PC-3 (cell line): ENCODE measurements at regions not wholly inside any gene's neighbourhood (a gene's known extent, or its start where the extent isn't known, plus 50 kb on each side); places are given as distances from the start of the nearest gene placed in this dataset.

Experiments used
- ATAC-seq: fragments of 200-7000 bp; cut with Tn5 transposase; 2 replicates; pipeline ENCODE4 v1.9.1; 2020; ENCODE audit warnings: mild to moderate bottlenecking, moderate library complexity
- BruUV-seq: library from RNA; stranded (reverse); fragments of 400-500 nt; replicated peaks from 2 replicates; lab custom pipeline; 2021; lab: Mats Ljungman, UMichigan
- CTCF ChIA-PET: fragments of 300-600 bp; sonication (Branson Sonifier 250); formaldehyde crosslinking; loops from one replicate; lab custom pipeline; 2022; ENCODE audit warnings: antibody characterized with exemption; lab: Charles Lee
- POLR2A ChIA-PET: fragments of 300-600 bp; sonication (Branson Sonifier 250); formaldehyde crosslinking; loops from one replicate; lab custom pipeline; 2022; ENCODE audit warnings: antibody characterized with exemption; ENCODE audit not compliant: unreplicated experiment; lab: Charles Lee
- DNase-seq: peaks from one replicate; pipeline ENCODE4 v3.0.0-alpha.2; 2015
- H2AFZ ChIP-seq: fragments of 300-600 bp; sonication (generic); 2 replicates; pipeline ENCODE4 v1.6.0; 2016; ENCODE audit warnings: antibody characterized with exemption, low read length
- H3F3A ChIP-seq: fragments of 300-600 bp; sonication (generic); one replicate; pipeline ENCODE4 v1.6.0; 2017; ENCODE audit warnings: antibody characterized with exemption, low read length, control low read depth, mild to moderate bottlenecking; ENCODE audit not compliant: unreplicated experiment
- H3K27ac ChIP-seq: fragments of 300-600 bp; sonication (generic); 2 replicates; pipeline ENCODE4 v1.5.1; 2016; ENCODE audit warnings: mild to moderate bottlenecking, low read length
- H3K27me3 ChIP-seq: fragments of 300-600 bp; sonication (generic); 2 replicates; pipeline ENCODE4 v1.6.1; 2016; ENCODE audit warnings: low read length, mixed read lengths
- H3K36me3 ChIP-seq: fragments of 300-600 bp; sonication (generic); 2 replicates; pipeline ENCODE4 v1.6.1; 2016; ENCODE audit warnings: low read depth, mixed run types, low read length, mixed read lengths
- H3K4me1 ChIP-seq: fragments of 300-600 bp; sonication (generic); 2 replicates; pipeline ENCODE4 v1.5.1; 2016; ENCODE audit warnings: low read length; ENCODE audit not compliant: insufficient read depth
- H3K4me2 ChIP-seq: fragments of 300-600 bp; sonication (generic); 2 replicates; pipeline ENCODE4 v1.6.0; 2016; ENCODE audit warnings: low read length
- H3K4me3 ChIP-seq: fragments of 300-600 bp; sonication (generic); 2 replicates; pipeline ENCODE4 v1.5.1; 2016; ENCODE audit warnings: mild to moderate bottlenecking, low read length, mixed read lengths
- H3K79me2 ChIP-seq: fragments of 300-600 bp; sonication (generic); 2 replicates; pipeline ENCODE4 v1.6.1; 2017; ENCODE audit warnings: low read length, mixed read lengths
- H3K9ac ChIP-seq: fragments of 300-600 bp; sonication (generic); 2 replicates; pipeline ENCODE4 v1.6.0; 2016; ENCODE audit warnings: mild to moderate bottlenecking, low read length
- H3K9me2 ChIP-seq: fragments of 300-600 bp; sonication (generic); replicated peaks from 2 replicates; pipeline ENCODE4 v1.6.1; 2016; ENCODE audit warnings: mixed run types, low read length, mixed read lengths
- H3K9me3 ChIP-seq: fragments of 300-600 bp; sonication (generic); 2 replicates; pipeline ENCODE4 v1.6.1; 2016; ENCODE audit warnings: low read length, mixed read lengths
- H4K20me1 ChIP-seq: fragments of 300-600 bp; sonication (generic); 2 replicates; pipeline ENCODE4 v1.6.1; 2016; ENCODE audit warnings: low read length, mixed read lengths
- CTCF ChIP-seq: fragments of 300-600 bp; sonication (generic); conservative IDR thresholded peaks from 2 replicates; pipeline ENCODE4 v1.5.1; 2017; ENCODE audit warnings: antibody characterized with exemption, low read depth, mild to moderate bottlenecking, low read length
- EZH2 ChIP-seq: fragments of 300-600 bp; sonication (generic); IDR thresholded peaks from one replicate; pipeline ENCODE4 v1.6.1; 2017; ENCODE audit warnings: antibody characterized with exemption, mild to moderate bottlenecking, low read length; ENCODE audit not compliant: unreplicated experiment
- EZH2phosphoT487 ChIP-seq: fragments of 300-600 bp; sonication (generic); IDR thresholded peaks from 2 replicates; pipeline ENCODE4 v1.6.1; 2018; ENCODE audit warnings: mild to moderate bottlenecking, antibody characterized with exemption, low read length, borderline replicate concordance
- intact Hi-C: fragments of 100-400 bp; cut with micrococcal nuclease; formaldehyde crosslinking; loops from 2 replicates; pipeline ENCODE4 v1.9.0; 2023

GRCh38 chr22:46061501-46062231, 84.7 kb upstream of the WNT7B start:
- CTCF ChIA-PET: no interaction called here
- DNase-seq: no peak
- no peaks in the 10 kb centered on the region for H3F3A ChIP-seq
- H3K4me2 ChIP-seq: no peak overlapping the region
- H3K79me2 ChIP-seq: peaks cover 98% of the 10 kb centered on the region
- ATAC-seq: no peak
- no peaks in the 10 kb centered on the region for H3K36me3 ChIP-seq
- H3K4me1 ChIP-seq: peaks cover 63% of the 10 kb centered on the region
- POLR2A ChIA-PET: no interaction called here
- no TSS peak for BruUV-seq
- no peaks in the 10 kb centered on the region for H3K27me3 ChIP-seq
- TF ChIP-seq CTCF: no peak
- TF ChIP-seq EZH2: no peak
- TF ChIP-seq EZH2phosphoT487: no peak
- intact Hi-C loops: no loop called here
- H3K9me2 ChIP-seq: no peaks in the 10 kb centered on the region
- H3K27ac ChIP-seq: no peak overlapping the region
- H3K4me3 ChIP-seq: no peak overlapping the region
- H3K9ac ChIP-seq: no peak overlapping the region
- H2AFZ ChIP-seq: no peak overlapping the region
- no peaks in the 10 kb centered on the region for H3K9me3 ChIP-seq
- no peaks in the 10 kb centered on the region for H4K20me1 ChIP-seq

- H3K27ac ChIP-seq: peak overlapping the region; percentile 99; the same call in 1 of the 2 replicates
- no peak overlapping the region; the same call in 1 of the 2 replicates for H3K4me2 ChIP-seq
- no peaks in the 10 kb centered on the region for H3K27me3 ChIP-seq
- H3F3A ChIP-seq: no peaks in the 10 kb centered on the region
- POLR2A ChIA-PET: no interaction called here
- H3K4me3 ChIP-seq: no peak overlapping the region
- CTCF ChIA-PET: no interaction called here
- no peaks in the 10 kb centered on the region for H3K9me2 ChIP-seq
- no peaks in the 10 kb centered on the region for H4K20me1 ChIP-seq
- H3K36me3 ChIP-seq: no peaks in the 10 kb centered on the region
- peaks cover 61% of the 10 kb centered on the region for H3K4me1 ChIP-seq
- H3K9ac ChIP-seq: no peak overlapping the region
- TF ChIP-seq EZH2phosphoT487 (no peak), EZH2 (no peak)
- peaks cover 98% of the 10 kb centered on the region for H3K79me2 ChIP-seq
- H2AFZ ChIP-seq: no peak overlapping the region
- ATAC-seq (no peak), DNase-seq (no peak)
- no TSS peak for BruUV-seq
- H3K9me3 ChIP-seq: no peaks in the 10 kb centered on the region
- intact Hi-C loops: no loop called here
These were observed 85.3 kb upstream of the WNT7B start for GRCh38 chr22:46062232-46062615.

- peak overlapping the region; percentile 99 for H3K27ac ChIP-seq
- peak overlapping the region; percentile 100 for H3K4me2 ChIP-seq
- H3F3A ChIP-seq: no peaks in the 10 kb centered on the region
- H3K4me3 ChIP-seq: no peak overlapping the region
- H3K36me3 ChIP-seq: no peaks in the 10 kb centered on the region
- TF ChIP-seq EZH2 (no peak), CTCF (no peak), EZH2phosphoT487 (no peak)
- no peaks in the 10 kb centered on the region for H3K27me3 ChIP-seq
- ChIA-PET POLR2A (no interaction called here), CTCF (no interaction called here)
- H4K20me1 ChIP-seq: no peaks in the 10 kb centered on the region
- H3K79me2 ChIP-seq: peaks cover 98% of the 10 kb centered on the region
- peaks cover 61% of the 10 kb centered on the region for H3K4me1 ChIP-seq
- no TSS peak for BruUV-seq
- ATAC-seq: no peak
- H3K9me3 ChIP-seq: no peaks in the 10 kb centered on the region
- DNase-seq: no peak
- no peaks in the 10 kb centered on the region for H3K9me2 ChIP-seq
- H2AFZ ChIP-seq: no peak overlapping the region
- H3K9ac ChIP-seq: peak overlapping the region; percentile 100; the same call in 1 of the 2 replicates
- intact Hi-C loops: no loop called here
These were observed 86.1 kb upstream of the WNT7B start for GRCh38 chr22:46062971-46063631.
